ENCODE measurements at regions not wholly inside any gene's neighbourhood (a gene's known extent, or its start where the extent isn't known, plus 50 kb on each side); places are given as distances from the start of the nearest gene placed in this dataset.

DNA sequence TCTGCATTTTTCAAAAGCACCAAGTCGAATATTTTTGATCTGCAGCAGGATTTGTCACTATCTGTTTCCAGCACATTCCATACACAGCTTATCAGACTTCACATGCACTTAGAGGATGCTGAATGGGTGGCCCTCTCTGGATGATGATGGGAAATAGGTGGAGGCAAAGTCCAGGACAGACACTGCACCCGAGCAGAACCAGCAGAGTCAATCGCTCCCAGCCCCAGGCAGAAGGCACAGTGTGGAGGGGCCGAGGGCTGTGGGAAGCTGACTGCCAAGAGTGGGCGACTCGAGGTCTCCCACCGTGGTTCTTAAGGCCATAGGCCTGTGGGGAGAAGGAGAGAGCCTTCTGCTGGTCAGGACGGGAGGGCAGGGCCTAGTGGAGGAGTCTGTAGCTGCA is 490.2 kb upstream of the MGMT start:
- Histone ChIP-seq H3K27ac (ENCODE audit: extremely low read length, insufficient read depth, low read length) (no peak overlapping the region), H3K9me3 (ENCODE audit: low read length) (no peaks in the 10 kb centered on the region), H3K79me2 (ENCODE audit: insufficient read depth, low read length) (no peaks in the 10 kb centered on the region), H4K20me1 (ENCODE audit: insufficient read depth, low read length) (no peaks in the 10 kb centered on the region), H3K4me3 (replicated peaks in 1 of 3; ENCODE audit: insufficient read depth in 1 of 3, low read depth in 2 of 3, low read length in 3 of 3) (no peak overlapping the region), H3K27me3 (ENCODE audit: control insufficient read depth in 1 of 2, insufficient read depth in 2 of 2, low read length in 2 of 2) (peaks cover 5 to 14% of the 10 kb centered on the region in 2 experiments; a peak in 2 of 5 replicates), H3K36me3 (replicated peaks in 1 of 2; ENCODE audit: control insufficient read depth in 1 of 2, insufficient read depth in 2 of 2, low read length in 2 of 2) (no peaks in the 10 kb centered on the region), H3K4me2 (ENCODE audit: low read depth, low read length) (no peak overlapping the region), H3K4me1 (ENCODE audit: insufficient read depth, low read length) (no peaks in the 10 kb centered on the region), H3K9ac (ENCODE audit: insufficient read depth, low read depth, low read length) (no peak overlapping the region), H2AFZ (ENCODE audit: low read length) (no peak overlapping the region)
- POLR2A ChIA-PET, result no interaction called here
- TF ChIP-seq, protein P1, sequence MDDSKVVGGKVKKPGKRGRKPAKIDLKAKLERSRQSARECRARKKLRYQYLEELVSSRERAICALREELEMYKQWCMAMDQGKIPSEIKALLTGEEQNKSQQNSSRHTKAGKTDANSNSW (CRISPR knock-in tag; IDR thresholded peaks at IDR 0.05; ENCODE audit: borderline replicate concordance), result no peak
- TF ChIP-seq HMGA1 (CRISPR knock-in tag; conservative IDR thresholded peaks at IDR 0.05), result no peak
- TF ChIP-seq ZNF253 (CRISPR knock-in tag; IDR thresholded peaks at IDR 0.05; ENCODE audit: borderline replicate concordance), result no peak
- TF ChIP-seq, protein P2, sequence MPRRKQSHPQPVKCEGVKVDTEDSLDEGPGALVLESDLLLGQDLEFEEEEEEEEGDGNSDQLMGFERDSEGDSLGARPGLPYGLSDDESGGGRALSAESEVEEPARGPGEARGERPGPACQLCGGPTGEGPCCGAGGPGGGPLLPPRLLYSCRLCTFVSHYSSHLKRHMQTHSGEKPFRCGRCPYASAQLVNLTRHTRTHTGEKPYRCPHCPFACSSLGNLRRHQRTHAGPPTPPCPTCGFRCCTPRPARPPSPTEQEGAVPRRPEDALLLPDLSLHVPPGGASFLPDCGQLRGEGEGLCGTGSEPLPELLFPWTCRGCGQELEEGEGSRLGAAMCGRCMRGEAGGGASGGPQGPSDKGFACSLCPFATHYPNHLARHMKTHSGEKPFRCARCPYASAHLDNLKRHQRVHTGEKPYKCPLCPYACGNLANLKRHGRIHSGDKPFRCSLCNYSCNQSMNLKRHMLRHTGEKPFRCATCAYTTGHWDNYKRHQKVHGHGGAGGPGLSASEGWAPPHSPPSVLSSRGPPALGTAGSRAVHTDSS (CRISPR knock-in tag; conservative IDR thresholded peaks at IDR 0.05), result no peak
- TF ChIP-seq YEATS2 (CRISPR knock-in tag; IDR thresholded peaks at IDR 0.05; ENCODE audit: borderline replicate concordance), result no peak
- TF ChIP-seq NR2F1 (CRISPR knock-in tag; IDR thresholded peaks at IDR 0.05), result no peak
- TF ChIP-seq ZMYM3 (CRISPR knock-in tag; IDR thresholded peaks at IDR 0.05), result no peak
- TF ChIP-seq IRX3 (CRISPR knock-in tag; IDR thresholded peaks at IDR 0.05; ENCODE audit: borderline replicate concordance, low read depth), result no peak
- TF ChIP-seq GLI4 (CRISPR knock-in tag; IDR thresholded peaks at IDR 0.05; ENCODE audit: borderline replicate concordance), result no peak
- TF ChIP-seq CSRNP1 (CRISPR knock-in tag; IDR thresholded peaks at IDR 0.05), result no peak
- no peak for TF ChIP-seq ZBTB1 (CRISPR knock-in tag; IDR thresholded peaks at IDR 0.05; ENCODE audit: borderline replicate concordance)
- TF ChIP-seq EEA1 (CRISPR knock-in tag; IDR thresholded peaks at IDR 0.05; ENCODE audit: borderline replicate concordance), result no peak
- TF ChIP-seq ZNF331 (CRISPR knock-in tag; IDR thresholded peaks at IDR 0.05), result no peak
- WGBS (ENCODE audit: low lambda C conversion rate), result 1% methylated on average over 8 of the region's 8 CpGs
- ATAC-seq (no peak), FAIRE-seq (no peak), DNase-seq (ENCODE audit: low spot score) (no peak)
- in situ Hi-C loops (cut with HindIII; ENCODE audit: extremely low pct_ligation_motif_present, low pct_unique_long_range_greater_than_20kb) (no loop called here), intact Hi-C loops (cut with micrococcal nuclease; ENCODE audit: unreplicated experiment) (no loop called here)
- CTCF ChIA-PET (ENCODE audit: low intra/inter-chr PET ratio, low total read pairs), result no interaction called here
- BruUV-seq (replicated peaks), result no TSS peak

Data from HepG2 (cell line).